ENCODE measurements at regions not wholly inside any gene's neighbourhood (a gene's known extent, or its start where the extent isn't known, plus 50 kb on each side); places are given as distances from the start of the nearest gene placed in this dataset.

DNA sequence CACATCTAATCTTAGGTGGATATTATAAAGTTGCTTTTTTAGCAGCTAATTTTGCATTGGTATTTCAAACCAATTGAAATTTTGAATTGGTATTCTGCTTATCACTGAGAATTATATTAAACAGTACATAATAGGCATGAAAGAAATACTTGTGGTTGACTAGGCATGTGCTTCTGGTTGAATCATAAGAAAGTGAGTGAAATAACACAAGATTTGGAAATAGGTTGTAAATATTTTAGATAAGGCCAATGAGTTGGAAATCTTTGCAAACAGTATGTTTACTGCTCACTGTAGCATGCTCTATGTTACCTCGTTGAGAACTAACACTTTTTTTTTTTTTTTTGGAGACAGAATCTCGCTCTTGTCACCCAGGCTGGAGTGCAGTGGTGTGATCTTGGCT, 66.8 kb upstream of the RFC3 start:
- no peak for TF ChIP-seq POLR2AphosphoS5 (IDR thresholded peaks at IDR 0.05; ENCODE audit: low read depth, low read length)
- TF ChIP-seq, protein P1, sequence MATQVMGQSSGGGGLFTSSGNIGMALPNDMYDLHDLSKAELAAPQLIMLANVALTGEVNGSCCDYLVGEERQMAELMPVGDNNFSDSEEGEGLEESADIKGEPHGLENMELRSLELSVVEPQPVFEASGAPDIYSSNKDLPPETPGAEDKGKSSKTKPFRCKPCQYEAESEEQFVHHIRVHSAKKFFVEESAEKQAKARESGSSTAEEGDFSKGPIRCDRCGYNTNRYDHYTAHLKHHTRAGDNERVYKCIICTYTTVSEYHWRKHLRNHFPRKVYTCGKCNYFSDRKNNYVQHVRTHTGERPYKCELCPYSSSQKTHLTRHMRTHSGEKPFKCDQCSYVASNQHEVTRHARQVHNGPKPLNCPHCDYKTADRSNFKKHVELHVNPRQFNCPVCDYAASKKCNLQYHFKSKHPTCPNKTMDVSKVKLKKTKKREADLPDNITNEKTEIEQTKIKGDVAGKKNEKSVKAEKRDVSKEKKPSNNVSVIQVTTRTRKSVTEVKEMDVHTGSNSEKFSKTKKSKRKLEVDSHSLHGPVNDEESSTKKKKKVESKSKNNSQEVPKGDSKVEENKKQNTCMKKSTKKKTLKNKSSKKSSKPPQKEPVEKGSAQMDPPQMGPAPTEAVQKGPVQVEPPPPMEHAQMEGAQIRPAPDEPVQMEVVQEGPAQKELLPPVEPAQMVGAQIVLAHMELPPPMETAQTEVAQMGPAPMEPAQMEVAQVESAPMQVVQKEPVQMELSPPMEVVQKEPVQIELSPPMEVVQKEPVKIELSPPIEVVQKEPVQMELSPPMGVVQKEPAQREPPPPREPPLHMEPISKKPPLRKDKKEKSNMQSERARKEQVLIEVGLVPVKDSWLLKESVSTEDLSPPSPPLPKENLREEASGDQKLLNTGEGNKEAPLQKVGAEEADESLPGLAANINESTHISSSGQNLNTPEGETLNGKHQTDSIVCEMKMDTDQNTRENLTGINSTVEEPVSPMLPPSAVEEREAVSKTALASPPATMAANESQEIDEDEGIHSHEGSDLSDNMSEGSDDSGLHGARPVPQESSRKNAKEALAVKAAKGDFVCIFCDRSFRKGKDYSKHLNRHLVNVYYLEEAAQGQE (IDR thresholded peaks at IDR 0.05; ENCODE audit: insufficient read depth in 1 of 2, low read depth in 2 of 2, low read length in 2 of 2): no peak
